Stomach (tissue), 8 donors: ENCODE measurements at regions not wholly inside any gene's neighbourhood (a gene's known extent, or its start where the extent isn't known, plus 50 kb on each side); places are given as distances from the start of the nearest gene placed in this dataset.

Experiments used
- DNase-seq, 2 donors: peaks; one replicate each; pipeline versions ENCODE4 v3.0.0 to v3.0.0-alpha.2; 2013 to 2019
- H3K27ac ChIP-seq, 5 donors: fragments of 200-600 bp in 4 of 5; sonication (generic) in 4 of 5; one replicate each; pipeline ENCODE4 v1.5.1; 2013 to 2019; ENCODE audit warnings: mild to moderate bottlenecking in 1 of 5, moderate library complexity in 1 of 5
- H3K27me3 ChIP-seq, 3 donors: fragments of 200-600 bp; sonication (generic); one replicate each; pipeline ENCODE4 v1.5.1; 2017 to 2019; ENCODE audit warnings: mixed run types in 1 of 3
- H3K36me3 ChIP-seq, 4 donors: fragments of 200-600 bp; sonication (generic); 1 replicate in 3 of 4; 2 replicates in 1 of 4; pipeline ENCODE4 v1.5.1; 2016 to 2019
- H3K4me1 ChIP-seq, 4 donors: fragments of 200-600 bp; sonication (generic); one replicate each; pipeline ENCODE4 v1.5.1; 2016 to 2019
- H3K4me3 ChIP-seq, 4 donors: fragments of 200-600 bp; sonication (generic) in 3 of 4; one replicate each; pipeline ENCODE4 v1.5.1; 2016 to 2019; ENCODE audit warnings: mild to moderate bottlenecking in 1 of 4
- H3K9me3 ChIP-seq, 4 donors: fragments of 200-600 bp; sonication (generic); one replicate each; pipeline ENCODE4 v1.5.1; 2016 to 2019
- EP300 ChIP-seq: sonication (generic); formaldehyde crosslinking; IDR thresholded peaks from one replicate; pipeline ENCODE4 v1.6.1; 2017; ENCODE audit warnings: antibody characterized with exemption
- POLR2A ChIP-seq, 4 donors: fragments of 450-650 bp; IDR thresholded peaks; one replicate each; pipeline ENCODE4 v1.6.1; 2016; ENCODE audit warnings: antibody characterized with exemption in 4 of 4, control low read depth in 2 of 4, mild to moderate bottlenecking in 1 of 4, moderate library complexity in 1 of 4
- POLR2AphosphoS5 ChIP-seq, 3 donors: sonication (generic); formaldehyde crosslinking; IDR thresholded peaks; one replicate each; pipeline ENCODE4 v1.6.1; 2016; ENCODE audit warnings: antibody characterized with exemption in 3 of 3
- WGBS, 5 donors: extraction: QIAGEN DNeasy Blood & Tissue Kit in 3 of 5; methylation state at CpG; one replicate each; pipeline versions ENCODE4 v1.1.5 to v1.1.7; 2013 to 2018; 5-methylcytosine and 5-hydroxymethylcytosine counted together
- intact Hi-C: fragments of 100-400 bp; cut with DNase I; formaldehyde crosslinking; loops from one replicate; pipeline ENCODE4 v1.15.1; 2023; ENCODE audit warnings: low total_unique reads
- TF ChIP-seq, protein P1 (sequence below), 7 experiments: fragments of 450-650 bp in 4 of 7; fragments of 200-600 bp in 3 of 7; sonication (generic) in 3 of 7; IDR thresholded peaks; one replicate each; pipeline ENCODE4 v1.5.1; 2016 to 2019; ENCODE audit warnings: antibody characterized with exemption in 7 of 7, control low read depth in 2 of 7, mild to moderate bottlenecking in 1 of 7
- donor health status: healthy with polysubstance abuse.
- donor health status: Bipolar disorder and iron deficiency.
- donor health status: healthy.

DNA sequence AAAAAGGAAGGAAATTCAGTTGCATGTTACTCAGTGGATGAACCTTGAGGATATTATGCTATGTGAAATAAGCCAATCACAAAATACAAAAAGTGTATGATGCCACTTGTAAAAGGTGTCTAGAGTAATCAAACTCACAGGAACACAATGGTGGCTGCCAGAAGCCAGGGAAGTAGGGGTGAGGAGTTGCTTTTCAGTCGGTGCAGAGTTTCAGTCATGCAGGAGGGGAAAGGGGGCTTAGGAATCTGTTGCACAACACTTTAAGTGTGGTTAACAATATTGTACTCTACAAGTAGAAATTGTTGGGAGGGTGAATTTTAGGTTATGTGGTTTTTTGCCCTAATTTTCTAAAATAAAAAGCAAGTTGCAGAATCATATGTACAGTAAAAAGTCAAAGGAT lies 184.2 kb upstream of the RAB4A start:
- intact Hi-C loops = no loop called here
- TF ChIP-seq EP300 (no peak), POLR2A (IDR thresholded peaks at IDR 0.05) (no peak), POLR2AphosphoS5 (IDR thresholded peaks at IDR 0.05) (no peak)
- TF ChIP-seq, protein P1, sequence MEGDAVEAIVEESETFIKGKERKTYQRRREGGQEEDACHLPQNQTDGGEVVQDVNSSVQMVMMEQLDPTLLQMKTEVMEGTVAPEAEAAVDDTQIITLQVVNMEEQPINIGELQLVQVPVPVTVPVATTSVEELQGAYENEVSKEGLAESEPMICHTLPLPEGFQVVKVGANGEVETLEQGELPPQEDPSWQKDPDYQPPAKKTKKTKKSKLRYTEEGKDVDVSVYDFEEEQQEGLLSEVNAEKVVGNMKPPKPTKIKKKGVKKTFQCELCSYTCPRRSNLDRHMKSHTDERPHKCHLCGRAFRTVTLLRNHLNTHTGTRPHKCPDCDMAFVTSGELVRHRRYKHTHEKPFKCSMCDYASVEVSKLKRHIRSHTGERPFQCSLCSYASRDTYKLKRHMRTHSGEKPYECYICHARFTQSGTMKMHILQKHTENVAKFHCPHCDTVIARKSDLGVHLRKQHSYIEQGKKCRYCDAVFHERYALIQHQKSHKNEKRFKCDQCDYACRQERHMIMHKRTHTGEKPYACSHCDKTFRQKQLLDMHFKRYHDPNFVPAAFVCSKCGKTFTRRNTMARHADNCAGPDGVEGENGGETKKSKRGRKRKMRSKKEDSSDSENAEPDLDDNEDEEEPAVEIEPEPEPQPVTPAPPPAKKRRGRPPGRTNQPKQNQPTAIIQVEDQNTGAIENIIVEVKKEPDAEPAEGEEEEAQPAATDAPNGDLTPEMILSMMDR (IDR thresholded peaks at IDR 0.05) = no peak
- 8 to 63% (median 27%) methylated on average over 1 of the region's 1 CpG for whole genome bisulfite sequencing, 5 donors

DNA sequence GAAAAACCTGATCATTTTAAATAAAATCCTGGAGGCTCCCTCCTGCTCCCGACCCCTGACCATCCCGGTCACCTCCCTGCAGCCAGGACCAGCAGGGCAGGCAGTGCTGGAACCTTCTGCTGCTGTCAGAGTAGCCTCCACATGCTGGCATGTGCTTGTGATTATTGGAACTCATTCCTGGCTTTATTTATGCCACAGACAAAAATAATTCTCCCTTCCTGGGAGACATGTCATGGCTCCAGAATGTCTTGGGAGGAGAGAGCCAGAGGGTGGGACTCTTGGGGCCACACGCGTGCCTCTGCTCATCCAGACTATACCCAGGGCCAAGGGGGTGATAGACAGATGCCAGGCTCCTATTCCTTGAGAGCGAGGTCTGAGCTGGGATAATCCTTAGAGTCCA lies 183.6 kb upstream of the RAB4A start:
- no peak for DNase-seq
- no peaks in the 10 kb centered on the region for H3K36me3 ChIP-seq
- 70 to 97% (median 83%) methylated on average over 2 to 5 of the region's 5 CpGs for WGBS, 5 donors
- H3K27ac ChIP-seq = no peak overlapping the region
- H3K4me3 ChIP-seq = no peak overlapping the region
- intact Hi-C loops = no loop called here
- H3K9me3 ChIP-seq = peaks cover 0 to 15% (median 13%) of the 10 kb centered on the region in 4 donors
- H3K27me3 ChIP-seq = no peaks in the 10 kb centered on the region
- TF ChIP-seq EP300 = no peak
- TF ChIP-seq POLR2AphosphoS5 (IDR thresholded peaks at IDR 0.05) = no peak
- TF ChIP-seq POLR2A (IDR thresholded peaks at IDR 0.05) = no peak
- TF ChIP-seq, protein P1 (IDR thresholded peaks at IDR 0.05) = no peak
- H3K4me1 ChIP-seq = peaks cover 7 to 26% (median 12%) of the 10 kb centered on the region in 4 donors

More for the DNA sequence above, 184.2 kb upstream of the RAB4A start:
- DNase-seq = no peak
- Histone ChIP-seq H3K27me3 (no peaks in the 10 kb centered on the region), H3K36me3 (no peaks in the 10 kb centered on the region), H3K9me3 (peaks cover 0 to 21% (median 18%) of the 10 kb centered on the region in 4 donors), H3K4me3 (no peak overlapping the region), H3K27ac (no peak overlapping the region), H3K4me1 (peaks cover 3 to 19% (median 6%) of the 10 kb centered on the region in 4 donors)

DNA sequence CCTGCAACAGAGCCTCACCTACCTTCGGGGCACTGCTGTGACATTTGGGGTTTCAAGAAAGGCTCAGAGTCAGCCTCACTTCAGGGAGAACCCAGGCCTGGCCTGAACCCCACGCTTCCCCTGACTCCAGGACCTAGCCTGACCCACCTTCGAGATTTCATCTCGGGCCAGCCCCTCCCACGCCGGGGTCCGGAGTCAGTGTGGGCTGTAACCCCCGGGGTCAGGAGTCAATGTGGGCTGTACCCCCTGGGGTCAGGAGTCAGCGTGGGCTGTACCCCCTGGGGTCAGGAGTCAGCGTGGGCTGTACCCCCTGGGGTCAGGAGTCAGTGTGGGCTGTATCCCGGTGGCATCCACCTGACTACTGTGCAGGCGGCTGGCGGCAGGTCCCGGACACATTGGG lies 183.0 kb upstream of the RAB4A start:
- H3K27ac ChIP-seq = no peak overlapping the region
- intact Hi-C loops = no loop called here
- peaks cover 12 to 32% (median 17%) of the 10 kb centered on the region in 4 donors for H3K4me1 ChIP-seq
- WGBS, 5 donors = 83 to 93% (median 93%) methylated on average over 11 to 14 of the region's 14 CpGs
- no peaks in the 10 kb centered on the region for H3K27me3 ChIP-seq
- no peaks in the 10 kb centered on the region for H3K36me3 ChIP-seq
- DNase-seq = no peak
- TF ChIP-seq POLR2A (IDR thresholded peaks at IDR 0.05) (no peak), POLR2AphosphoS5 (IDR thresholded peaks at IDR 0.05) (no peak), EP300 (no peak)
- TF ChIP-seq, protein P1 (IDR thresholded peaks at IDR 0.05) = no peak
- no peak overlapping the region for H3K4me3 ChIP-seq
- H3K9me3 ChIP-seq = peaks cover 0 to 10% (median 8%) of the 10 kb centered on the region in 4 donors

DNA sequence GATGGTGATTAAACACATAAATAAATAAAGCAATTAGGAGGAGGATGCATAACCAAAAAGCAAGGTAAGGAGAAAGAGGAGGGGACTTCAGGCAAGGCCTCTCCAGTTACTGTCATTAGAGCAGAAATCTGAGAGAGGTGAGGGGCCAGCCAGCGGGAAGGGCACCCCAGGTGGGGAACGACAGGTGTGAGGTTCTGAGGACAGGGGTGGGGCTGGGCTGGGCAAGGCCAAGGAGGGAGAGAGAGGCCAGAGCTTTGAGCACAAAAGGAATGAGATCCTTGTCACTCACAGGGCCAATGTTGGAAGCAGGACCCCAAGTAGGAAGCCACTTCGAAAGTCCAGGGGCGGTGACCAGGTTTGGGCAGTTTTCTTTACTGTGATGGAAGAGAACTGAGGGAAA lies 182.2 kb upstream of the RAB4A start:
- intact Hi-C loops = no loop called here
- no peaks in the 10 kb centered on the region for H3K27me3 ChIP-seq
- TF ChIP-seq, protein P1 (IDR thresholded peaks at IDR 0.05) = no peak
- no peak for TF ChIP-seq POLR2AphosphoS5 (IDR thresholded peaks at IDR 0.05)
- TF ChIP-seq EP300 = no peak
- no peak for TF ChIP-seq POLR2A (IDR thresholded peaks at IDR 0.05)
- H3K27ac ChIP-seq = no peak overlapping the region
- no peaks in the 10 kb centered on the region for H3K36me3 ChIP-seq
- peaks cover 0 to 2% (median 1%) of the 10 kb centered on the region in 4 donors for H3K9me3 ChIP-seq
- peaks cover 16 to 39% (median 22%) of the 10 kb centered on the region in 4 donors for H3K4me1 ChIP-seq
- no peak overlapping the region for H3K4me3 ChIP-seq
- DNase-seq = no peak
- WGBS, 5 donors = 76 to 93% (median 91%) methylated on average over 4 of the region's 4 CpGs
